ENCODE measurements at regions not wholly inside any gene's neighbourhood (a gene's known extent, or its start where the extent isn't known, plus 50 kb on each side); places are given as distances from the start of the nearest gene placed in this dataset.
"Not testable (repeated sequence)": the region's sequence is repeated elsewhere in the genome, so short reads cannot be mapped to it uniquely, and the experiment has no call there.

GRCh38 chr5:125914471-125914870 lies 508.7 kb upstream of the GRAMD2B start:
- H3K4me3 ChIP-seq, result no peak overlapping the region
- DNase-seq (no peak), ATAC-seq (no peak)
- H3K27me3 ChIP-seq, result no peaks in the 10 kb centered on the region
- intact Hi-C loops (cut with DNase I), result no loop called here
- H3K4me1 ChIP-seq, result no peaks in the 10 kb centered on the region
- H3K27ac ChIP-seq, result no peak overlapping the region
- no peak for TF ChIP-seq CTCF (IDR thresholded peaks at IDR 0.05)
- 77 to 90% (median 86%) methylated on average over 3 of the region's 3 CpGs for WGBS, 4 donors
- no peaks in the 10 kb centered on the region for H3K36me3 ChIP-seq
- H3K9me3 ChIP-seq, result peaks cover 0 to 21% (median 8%) of the 10 kb centered on the region in 12 donors

- H3K27me3 ChIP-seq; H3K4me3 ChIP-seq; H3K36me3 ChIP-seq; ATAC-seq; H3K27ac ChIP-seq; H3K4me1 ChIP-seq; intact Hi-C loops (cut with DNase I): not testable (repeated sequence)
- peaks cover 0 to 21% (median 0%) of the 10 kb centered on the region in 12 donors for H3K9me3 ChIP-seq
- peak in 1 of 5 donors; percentile 49 for DNase-seq
- 86 to 94% (median 89%) methylated on average over 10 to 11 of the region's 11 CpGs for WGBS, 4 donors
Measured at GRCh38 chr5:125923958-125924357, 499.3 kb upstream of the GRAMD2B start.

- intact Hi-C loops (cut with DNase I), result no loop called here
- H3K4me3 ChIP-seq, result no peak overlapping the region
- no peaks in the 10 kb centered on the region for H3K4me1 ChIP-seq
- ATAC-seq (no peak), DNase-seq (no peak)
- 83 to 88% (median 86%) methylated on average over 3 of the region's 3 CpGs for WGBS, 4 donors
- peaks cover 0 to 26% (median 0%) of the 10 kb centered on the region in 12 donors for H3K9me3 ChIP-seq
- TF ChIP-seq CTCF (IDR thresholded peaks at IDR 0.05), result no peak
- no peak for TF ChIP-seq POLR2A (IDR thresholded peaks at IDR 0.05)
- no peaks in the 10 kb centered on the region for H3K36me3 ChIP-seq
- no peaks in the 10 kb centered on the region for H3K27me3 ChIP-seq
- H3K27ac ChIP-seq, result no peak overlapping the region
Measured at GRCh38 chr5:125926172-125926571, 497.0 kb upstream of the GRAMD2B start.

GRCh38 chr5:125928663-125929062 lies 494.5 kb upstream of the GRAMD2B start:
- Histone ChIP-seq H3K4me3 (no peak overlapping the region), H3K4me1 (no peaks in the 10 kb centered on the region), H3K27me3 (no peaks in the 10 kb centered on the region), H3K9me3 (peaks cover 0 to 39% (median 0%) of the 10 kb centered on the region in 12 donors), H3K36me3 (no peaks in the 10 kb centered on the region), H3K27ac (no peak overlapping the region)
- no peak for ATAC-seq
- TF ChIP-seq CTCF (IDR thresholded peaks at IDR 0.05), result no peak
- TF ChIP-seq POLR2A (IDR thresholded peaks at IDR 0.05), result no peak
- DNase-seq, result no peak
- intact Hi-C loops (cut with DNase I), result no loop called here
- 77 to 85% (median 82%) methylated on average over 6 of the region's 6 CpGs for WGBS, 4 donors

- ATAC-seq (no peak), DNase-seq (no peak)
- Histone ChIP-seq H3K27me3 (no peaks in the 10 kb centered on the region), H3K27ac (no peak overlapping the region), H3K36me3 (no peaks in the 10 kb centered on the region), H3K4me3 (no peak overlapping the region), H3K4me1 (no peaks in the 10 kb centered on the region), H3K9me3 (peaks cover 0 to 7% (median 0%) of the 10 kb centered on the region in 12 donors)
- TF ChIP-seq POLR2A (IDR thresholded peaks at IDR 0.05) (no peak), CTCF (IDR thresholded peaks at IDR 0.05) (no peak)
- 87 to 92% (median 90%) methylated on average over 5 of the region's 5 CpGs for WGBS, 4 donors
- intact Hi-C loops (cut with DNase I), result no loop called here
Measured at GRCh38 chr5:125950012-125950615, 473.1 kb upstream of the GRAMD2B start.
